GM21381 (cell line): ENCODE measurements at regions not wholly inside any gene's neighbourhood (a gene's known extent, or its start where the extent isn't known, plus 50 kb on each side); places are given as distances from the start of the nearest gene placed in this dataset.
"Not testable (repeated sequence)": the region's sequence is repeated elsewhere in the genome, so short reads cannot be mapped to it uniquely, and the experiment has no call there.

Experiments used
- ATAC-seq: cut with Tn5 transposase; IDR thresholded peaks from one replicate; pipeline ENCODE4 v1.9.1; 2021; ENCODE audit warnings: mild to moderate bottlenecking, moderate library complexity; ENCODE audit not compliant: unreplicated experiment

DNA sequence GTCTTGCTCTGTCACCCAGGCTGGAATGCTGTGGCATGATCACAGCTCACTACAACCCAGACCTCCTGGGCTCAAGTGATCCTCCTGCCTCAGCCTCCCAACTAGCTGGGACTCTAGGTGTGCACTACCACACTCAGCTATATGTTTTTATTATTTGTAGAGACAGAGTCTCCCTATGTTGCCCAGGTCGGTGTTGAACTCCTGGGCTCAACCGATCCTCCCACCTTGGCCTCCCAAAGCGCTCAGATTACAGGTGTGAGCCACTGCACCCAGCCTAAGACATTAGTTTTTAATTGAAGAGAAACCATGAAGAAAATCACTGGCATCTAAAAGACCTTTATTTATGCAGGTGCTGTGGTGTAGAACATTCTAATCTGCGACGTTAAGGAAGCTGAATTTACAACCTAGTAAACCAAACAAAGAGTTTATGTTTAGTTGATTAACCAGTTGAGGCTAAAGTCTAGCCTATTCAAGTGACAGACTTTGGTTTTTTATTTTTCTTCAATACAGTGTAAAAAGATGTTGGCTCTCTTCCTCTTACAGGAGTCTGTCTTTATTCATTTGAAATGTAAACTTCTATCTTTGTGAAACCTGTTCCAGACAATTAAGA is 52.5 kb upstream of the NBL1 start:
- ATAC-seq: no peak

DNA sequence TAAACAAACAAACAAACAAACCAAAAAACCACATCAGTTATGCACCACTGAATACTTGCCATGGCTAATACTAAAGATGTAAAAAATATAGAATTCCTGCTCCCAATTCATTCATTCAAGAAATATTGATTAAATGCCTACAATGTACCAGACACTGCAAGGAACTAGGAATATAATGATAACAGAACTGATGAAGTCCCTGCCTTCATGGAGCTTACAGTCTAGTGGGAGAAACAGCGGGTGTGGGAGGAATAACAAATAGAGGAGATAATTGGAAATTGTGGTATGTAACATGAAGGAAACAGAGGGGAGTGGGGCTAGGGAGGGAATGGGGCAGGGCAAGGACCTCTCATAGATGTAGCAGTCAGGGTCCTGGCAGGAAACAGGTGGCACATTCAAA is 58.6 kb upstream of the NBL1 start:
- ATAC-seq: no peak

DNA sequence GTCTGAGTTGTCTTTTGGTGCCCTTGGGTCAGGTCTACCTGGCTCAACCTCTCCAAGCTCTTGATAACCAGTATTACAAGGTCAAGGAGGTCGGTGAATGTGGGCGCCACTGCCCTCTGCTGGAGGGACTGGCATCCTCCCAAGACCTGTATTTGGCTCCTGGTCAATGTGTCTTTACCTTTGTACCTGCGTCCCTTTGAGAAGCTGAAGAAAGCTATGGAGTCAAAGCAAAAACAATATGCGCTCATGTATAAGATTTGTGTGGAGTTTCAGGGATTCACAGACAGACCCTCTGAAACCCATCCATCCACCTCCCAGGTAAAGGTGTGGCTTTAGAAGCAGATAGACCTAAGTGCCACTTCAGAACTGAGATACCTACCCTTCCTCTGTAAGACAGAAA is 61.8 kb upstream of the NBL1 start:
- ATAC-seq: peak; percentile 51

DNA sequence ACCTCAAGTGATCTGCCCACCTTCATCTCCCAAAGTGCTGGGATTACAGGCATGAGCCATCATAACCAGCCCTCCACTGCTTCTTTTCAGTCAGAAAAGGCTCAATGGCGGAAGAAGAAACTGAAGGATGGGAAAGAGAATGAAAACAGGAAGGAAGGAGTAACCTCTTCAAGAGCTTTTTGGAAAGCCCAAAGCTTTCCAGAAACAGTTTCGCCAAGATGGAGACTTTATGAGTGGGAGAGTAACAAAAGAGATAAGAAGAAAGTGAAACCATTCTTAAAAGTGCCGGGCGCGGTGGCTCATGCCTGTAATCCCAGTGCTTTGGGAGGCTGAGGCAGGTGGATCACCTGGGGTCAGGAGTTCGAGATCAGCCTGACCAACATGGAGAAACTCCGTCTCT is 62.7 kb upstream of the NBL1 start:
- no peak for ATAC-seq

DNA sequence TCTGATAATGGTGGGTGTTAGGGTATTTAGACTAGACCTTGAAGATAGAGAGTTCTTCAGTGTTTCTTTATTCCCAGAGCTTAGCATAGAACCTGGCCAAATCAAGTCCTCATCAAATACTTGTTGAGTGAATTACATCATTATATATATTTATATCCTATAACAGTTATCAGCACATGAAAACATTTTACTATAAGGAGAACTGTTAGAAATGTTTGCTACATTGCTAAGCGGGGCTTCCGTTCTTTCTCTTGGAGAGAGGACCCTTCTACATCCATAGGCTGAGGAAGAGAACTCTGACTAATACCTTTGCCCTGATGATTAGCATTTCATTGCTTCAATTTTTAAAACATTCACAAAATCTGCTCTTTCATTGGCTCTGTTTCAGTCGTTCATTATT is 66.5 kb upstream of the NBL1 start:
- no peak for ATAC-seq

DNA sequence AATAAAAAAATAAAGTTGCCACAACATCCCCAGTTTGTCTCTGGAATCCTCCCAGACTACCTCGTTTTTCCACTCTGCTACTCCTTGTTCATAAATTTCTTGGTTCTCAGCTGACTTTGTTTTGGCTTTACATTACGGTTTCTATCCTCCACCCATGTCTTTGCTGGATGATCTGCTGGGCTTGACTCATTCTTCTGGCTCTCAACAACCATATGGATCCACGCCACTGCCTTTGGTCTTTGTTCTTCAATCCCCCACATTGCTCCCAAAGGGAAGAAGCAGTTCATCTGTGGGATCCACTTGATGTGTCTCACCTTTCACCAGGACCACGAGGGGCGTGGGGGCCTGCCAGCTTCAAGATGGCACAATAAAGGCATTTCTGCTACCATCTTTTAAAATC is 67.1 kb upstream of the NBL1 start:
- no peak for ATAC-seq

DNA sequence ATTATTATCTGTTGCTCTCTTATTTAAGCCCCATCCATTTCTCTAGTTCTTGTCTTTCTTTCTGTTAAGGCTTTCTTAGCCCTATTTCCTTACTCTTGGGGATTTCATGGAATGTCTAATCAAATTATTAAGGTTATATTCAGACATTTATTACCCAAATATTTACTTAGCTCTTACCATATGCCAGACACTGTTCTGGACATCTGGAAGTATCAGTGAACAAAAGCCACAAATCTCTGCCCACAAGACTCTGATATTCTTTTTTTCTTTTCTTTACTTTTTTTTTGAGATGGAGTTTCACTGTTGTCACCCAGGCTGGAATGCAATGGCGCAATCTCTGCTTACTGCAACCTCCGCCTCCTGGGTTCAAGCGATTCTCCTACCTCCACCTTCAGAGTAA is 74.3 kb upstream of the NBL1 start:
- no peak for ATAC-seq

DNA sequence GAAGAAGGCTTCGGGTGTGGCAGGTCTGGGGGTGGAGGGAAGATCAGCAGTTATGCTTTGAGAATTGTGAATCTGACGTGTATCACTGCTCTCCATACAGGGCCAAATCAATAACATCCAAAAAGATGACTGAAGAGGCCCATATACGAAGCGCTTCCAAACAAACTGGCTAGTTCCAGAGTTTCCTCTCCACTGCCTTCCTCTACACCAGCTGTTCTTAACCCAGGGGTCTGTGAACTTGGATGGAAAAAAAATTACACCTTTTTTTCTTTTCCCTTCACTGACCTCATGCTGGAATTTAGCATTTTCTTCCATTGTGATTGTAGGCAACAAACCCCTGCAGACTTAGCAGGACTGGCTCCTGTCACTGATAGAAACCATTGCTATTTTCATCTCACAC is 77.1 kb upstream of the NBL1 start:
- ATAC-seq: no peak

DNA sequence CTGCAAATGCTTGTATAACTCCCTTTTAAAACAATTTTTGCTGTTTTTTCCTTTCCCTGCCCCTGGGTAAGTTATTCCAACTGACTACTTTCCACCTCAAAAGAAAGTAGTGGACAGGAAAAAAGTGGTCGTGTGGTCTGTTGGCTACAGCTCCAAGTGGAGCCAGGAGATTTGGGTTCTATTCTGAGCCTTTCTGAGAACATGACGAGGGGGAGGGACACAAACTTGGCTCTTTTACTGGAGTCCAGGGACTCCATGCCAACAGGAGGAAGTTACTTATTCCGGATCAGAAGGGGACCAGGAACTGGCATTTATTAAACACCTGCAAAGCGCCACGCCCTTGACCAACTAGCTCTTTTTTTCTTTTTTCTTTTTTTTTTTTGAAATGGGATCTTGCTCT is 79.0 kb upstream of the CAPZB start:
- no peak for ATAC-seq

DNA sequence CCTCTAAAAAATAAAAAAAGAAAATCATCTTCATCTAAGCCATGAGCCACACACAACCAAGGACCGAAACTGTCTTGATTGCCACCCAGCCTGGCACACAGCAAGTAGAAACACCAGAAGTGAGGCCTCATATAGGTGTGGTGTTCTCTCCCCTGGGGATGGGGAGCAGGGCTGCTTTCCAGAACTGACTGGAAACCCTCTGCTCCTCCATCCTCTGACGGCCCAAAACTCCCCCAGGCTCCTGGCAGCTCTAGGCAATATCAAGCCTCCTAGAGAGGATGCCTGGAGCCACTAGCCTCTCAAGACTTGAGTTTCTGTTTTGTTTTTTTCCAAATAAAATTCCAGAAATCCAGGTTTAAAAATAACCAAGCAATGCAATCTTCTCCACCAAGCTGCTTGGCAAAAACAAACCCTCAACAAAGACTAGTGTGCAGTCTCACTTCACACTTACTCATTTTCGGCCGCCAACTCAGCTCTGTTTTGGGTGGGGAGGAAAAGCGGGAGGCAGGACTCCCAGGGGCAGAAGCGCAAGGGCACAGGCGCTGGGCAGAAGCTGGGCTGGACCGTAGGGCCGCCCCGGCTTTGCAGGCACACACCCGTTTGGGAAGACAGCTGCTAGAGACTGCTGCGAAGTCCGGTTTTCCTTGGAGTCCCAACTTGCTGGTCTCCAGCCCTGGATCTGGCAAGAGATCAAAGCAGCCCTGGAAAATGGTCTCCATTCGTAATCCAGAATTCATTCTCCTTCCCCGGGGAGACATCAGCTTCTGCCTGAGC is 78.2 kb upstream of the CAPZB start:
- ATAC-seq: no peak

DNA sequence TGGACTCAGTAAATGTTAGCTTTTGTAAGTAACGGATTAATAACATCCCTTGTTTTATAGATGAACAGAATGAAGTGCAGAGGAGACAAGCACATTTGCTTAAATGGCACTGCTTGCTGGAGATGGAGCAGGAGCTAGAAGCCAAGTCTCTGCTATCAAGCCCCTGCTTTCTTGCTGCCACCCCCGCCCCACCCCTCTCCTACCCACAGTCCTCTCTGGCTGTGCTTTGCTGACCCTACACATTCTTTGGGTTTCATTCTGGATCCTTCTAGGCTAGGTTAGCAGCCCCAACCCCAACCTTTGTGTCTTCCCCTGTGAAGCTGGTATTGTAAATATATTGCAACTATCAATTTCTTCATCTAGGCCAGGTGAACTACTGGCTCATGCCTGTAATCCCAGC is 77.5 kb upstream of the CAPZB start:
- ATAC-seq: no peak

DNA sequence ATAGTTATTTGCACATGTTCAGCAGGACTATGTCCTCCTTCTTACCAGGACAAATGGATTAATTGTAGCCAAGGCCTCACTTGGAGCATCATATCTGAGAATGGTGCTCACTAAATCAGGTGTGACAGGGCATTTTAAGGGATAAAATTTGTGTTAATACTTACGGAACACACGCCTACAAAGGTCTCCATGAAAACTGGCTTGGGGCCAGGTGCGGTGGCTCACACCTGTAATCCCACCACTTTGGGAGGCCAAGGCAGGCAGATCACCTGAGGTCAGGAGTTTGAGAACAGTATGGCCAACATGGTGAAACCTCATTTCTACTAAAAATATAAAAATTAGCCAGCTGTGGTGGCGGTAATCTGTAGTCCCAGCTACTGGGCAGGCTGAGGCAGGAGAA is 75.1 kb upstream of the CAPZB start:
- no peak for ATAC-seq

DNA sequence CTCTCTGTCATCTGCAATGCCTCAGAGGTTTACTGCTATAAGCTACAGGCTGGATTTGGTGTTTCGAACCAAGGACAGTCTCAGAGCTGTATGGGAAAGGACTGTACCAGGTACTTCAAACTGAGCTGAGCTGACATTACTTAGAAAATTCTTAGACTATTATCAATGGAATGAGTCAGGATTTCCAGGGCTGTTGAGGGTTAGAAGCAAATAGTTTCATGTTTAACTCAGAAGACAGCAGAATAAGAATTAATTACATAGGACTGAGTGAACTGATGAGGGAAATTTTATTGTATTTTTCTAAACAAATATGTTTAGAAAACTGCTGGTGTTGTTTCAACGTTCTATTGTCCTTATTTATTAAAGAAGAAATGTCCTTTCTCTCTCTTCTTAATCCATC is 74.3 kb upstream of the CAPZB start:
- ATAC-seq: no peak

DNA sequence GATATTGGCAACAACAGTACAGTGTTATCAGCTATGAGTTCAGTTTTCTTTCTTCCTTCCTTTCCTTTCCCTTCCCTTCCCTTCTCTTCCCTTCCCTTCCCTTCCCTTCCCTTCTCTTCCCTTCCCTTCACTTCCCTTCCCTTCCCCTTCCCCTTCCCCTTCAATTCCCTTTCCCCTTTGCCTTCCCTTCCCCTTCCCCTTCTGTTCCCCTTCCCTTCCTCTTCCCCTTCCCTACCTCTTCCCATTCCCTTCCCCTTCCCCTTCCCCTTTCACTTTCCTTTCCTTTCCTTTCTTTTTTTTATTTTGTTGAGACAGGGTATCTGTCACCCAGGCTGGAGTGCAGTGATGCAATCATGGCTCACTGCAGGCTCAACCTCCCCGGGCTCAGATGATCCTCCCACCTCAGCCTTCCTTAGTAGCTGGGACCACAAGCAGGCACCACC is 72.3 kb upstream of the CAPZB start:
- no peak for ATAC-seq

DNA sequence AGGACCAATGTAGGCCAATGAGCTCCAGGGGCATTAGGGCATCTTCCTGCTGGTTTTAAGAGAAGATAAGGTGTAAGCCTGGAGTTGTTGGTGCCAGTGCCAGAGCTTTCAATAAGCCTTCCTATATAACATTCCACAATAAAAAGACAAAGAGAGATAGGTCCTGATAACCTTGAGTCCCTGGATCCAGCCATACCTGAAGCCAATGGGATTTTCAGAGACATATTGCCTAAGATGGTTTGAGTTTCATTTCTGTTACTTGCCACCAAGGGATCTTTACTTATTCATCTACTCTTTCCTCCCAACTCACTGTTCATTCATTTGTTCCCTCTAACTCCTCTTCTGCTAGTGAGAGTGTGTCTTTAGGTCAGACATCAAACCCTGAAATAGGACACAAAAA is 68.8 kb upstream of the CAPZB start:
- no peak for ATAC-seq

DNA sequence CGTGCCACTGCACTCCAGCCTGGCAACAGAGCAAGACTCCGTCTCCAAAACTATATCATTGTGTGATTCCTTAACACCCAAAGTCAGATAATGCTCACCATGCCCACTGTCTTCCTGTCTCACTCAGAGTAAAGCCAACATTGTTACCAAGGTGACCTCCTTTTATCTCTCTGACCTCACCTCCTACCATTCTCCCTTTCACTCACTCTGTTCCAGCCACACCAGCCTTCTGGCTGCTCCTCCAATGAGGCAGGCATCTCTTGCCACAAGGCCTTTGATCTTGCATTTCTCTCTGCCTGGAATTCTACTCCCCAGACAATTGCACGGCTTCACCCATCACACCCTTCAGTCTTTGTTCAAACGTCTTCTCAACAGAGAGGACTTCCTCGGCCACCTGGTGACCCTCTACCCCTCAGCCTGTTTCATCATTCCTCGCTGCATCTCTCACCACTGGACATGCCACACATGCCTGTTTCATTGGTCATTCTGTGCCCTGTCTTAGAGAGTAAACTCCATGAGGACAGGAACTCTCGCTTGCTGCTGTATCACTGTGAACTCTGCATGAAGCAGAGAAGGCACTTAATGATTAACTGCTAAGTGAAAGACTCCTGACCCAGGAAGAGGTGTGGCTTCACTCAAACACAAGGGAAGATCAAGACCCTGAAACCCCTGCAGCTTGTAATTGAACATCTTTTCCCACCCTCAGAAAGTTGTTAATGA is 67.1 kb upstream of the CAPZB start:
- no peak for ATAC-seq

DNA sequence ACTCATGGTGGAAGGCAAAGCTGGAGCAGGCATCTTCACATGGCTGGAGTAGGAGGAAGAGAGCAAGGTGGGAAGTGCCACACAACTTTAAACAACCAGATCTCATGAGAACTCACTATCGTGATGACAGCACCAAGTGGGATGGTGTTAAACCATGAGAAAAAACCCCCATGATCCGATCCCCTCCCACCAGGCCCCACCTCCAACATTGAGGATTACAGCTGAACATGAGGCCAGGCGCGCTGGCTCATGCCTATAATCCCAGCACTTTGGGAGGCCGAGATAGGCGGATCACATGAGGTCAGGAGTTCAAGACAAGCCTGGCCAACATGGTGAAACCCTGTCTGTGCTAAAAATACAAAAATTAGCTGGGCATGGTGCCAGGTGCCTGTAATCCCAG is 66.5 kb upstream of the CAPZB start:
- ATAC-seq: not testable (repeated sequence)

DNA sequence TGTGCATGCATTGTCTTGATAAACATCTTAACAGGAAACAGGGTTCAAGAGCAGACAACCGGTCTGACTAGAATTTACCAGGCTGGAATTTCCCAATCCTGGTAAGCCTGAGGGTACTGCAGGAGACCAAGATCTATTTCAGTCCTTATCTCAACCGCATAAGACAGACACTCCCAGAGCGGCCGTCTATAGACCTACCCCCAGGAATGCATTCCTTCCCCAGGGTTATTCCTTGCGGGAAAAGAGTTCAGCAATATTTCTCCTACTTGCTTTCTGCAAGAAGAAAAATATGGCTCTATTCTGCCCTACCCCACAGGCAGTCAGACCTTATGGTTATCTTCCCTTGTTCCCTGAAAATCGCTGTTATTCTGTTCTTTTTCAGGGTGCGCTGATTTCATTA is 65.1 kb upstream of the CAPZB start:
- ATAC-seq: not testable (repeated sequence)

DNA sequence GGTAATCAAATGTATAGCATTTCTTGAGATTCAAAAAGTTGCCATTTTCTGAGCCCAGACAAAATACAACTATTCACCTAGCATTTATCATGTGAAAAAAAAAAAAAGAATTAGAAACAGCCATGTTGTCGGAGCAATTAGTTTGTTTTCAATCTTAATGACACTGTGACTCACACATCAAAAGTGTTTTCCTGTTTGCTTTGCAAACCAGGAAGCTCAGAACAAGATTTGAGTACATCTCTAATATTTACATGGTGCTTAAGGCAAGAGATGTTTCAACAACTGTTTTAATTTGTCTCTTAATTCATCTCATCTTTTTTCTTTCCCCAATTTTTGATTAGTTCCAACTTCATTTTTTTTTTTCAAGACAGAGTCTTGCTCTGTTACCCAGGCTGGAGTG is 62.5 kb upstream of the CAPZB start:
- ATAC-seq: no peak

DNA sequence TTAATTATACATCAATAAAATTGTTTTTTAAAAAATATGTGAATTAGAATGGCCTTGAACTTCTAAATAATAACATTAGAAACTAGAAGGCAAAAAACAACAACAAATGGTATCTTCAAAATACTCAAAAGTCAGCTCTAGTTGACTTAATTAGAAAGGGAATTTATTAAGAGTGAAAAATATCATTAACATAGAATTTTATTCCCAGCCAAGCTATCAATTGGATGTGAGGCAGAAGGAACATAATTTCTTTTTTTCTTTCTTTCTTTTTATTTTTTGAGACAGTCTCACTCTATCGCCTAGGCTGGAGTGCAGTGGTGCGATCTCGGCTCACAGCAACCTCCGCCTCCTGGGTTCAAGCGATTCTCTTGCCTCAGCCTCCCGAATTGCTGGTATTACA is 51.2 kb upstream of the CAPZB start:
- ATAC-seq: no peak

DNA sequence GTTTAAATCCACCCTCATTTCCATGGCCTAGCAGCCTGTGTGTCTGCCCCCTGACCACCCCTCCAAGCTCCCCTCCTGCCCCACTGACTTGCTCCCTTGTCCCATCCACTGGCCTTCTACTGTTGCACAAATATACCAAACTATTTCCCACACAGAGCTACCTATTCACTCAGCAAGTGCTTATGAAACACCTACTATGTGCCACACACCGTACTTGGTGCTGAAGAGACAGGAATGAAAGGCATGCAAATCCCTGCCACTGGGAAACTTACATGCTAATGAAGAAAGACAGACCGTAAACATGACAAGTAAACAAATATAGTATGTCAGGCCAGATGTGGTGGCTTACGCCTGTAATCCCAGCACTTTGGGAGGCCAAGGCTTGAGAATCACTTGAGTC is 49.9 kb upstream of the CAPZB start:
- ATAC-seq: no peak
